ENCODE measurements at regions not wholly inside any gene's neighbourhood (a gene's known extent, or its start where the extent isn't known, plus 50 kb on each side); places are given as distances from the start of the nearest gene placed in this dataset.

DNA sequence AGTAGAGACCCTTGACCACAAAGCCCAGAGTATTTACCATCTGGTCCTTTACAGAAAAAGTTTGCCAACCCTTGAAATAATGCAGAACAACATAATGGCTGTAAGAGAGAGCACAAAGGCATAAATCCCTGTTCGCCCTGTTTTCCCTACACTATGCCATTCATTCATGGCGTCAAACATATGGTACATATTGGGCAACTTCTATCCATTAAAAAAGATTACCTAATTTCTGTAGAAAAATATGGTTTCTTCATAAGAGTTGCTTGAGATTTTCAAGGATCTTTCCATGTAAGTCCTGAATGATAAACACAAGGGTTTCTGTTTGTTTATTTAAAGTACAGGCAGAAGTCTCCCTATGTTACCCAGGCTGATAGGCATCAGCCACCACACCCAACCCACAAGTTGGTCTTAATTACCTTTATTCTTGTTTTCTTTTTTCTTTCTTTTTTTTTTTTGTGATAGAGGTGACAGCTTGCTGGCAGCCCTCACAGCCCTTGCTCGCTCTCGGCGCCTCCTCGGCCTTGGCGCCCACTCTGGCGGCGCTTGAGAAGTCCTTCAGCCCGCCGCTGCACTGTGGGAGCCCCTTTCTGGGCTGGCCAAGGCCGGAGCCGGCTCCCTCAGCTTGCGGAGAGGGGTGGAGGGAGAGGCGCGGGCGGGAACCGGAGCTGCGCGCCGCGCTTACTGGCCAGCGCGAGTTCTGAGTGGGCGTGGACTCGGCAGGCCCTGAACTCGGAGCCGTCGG is 68.3 kb upstream of the NR5A2 start:
- DNase-seq = no peak
- no peaks in the 10 kb centered on the region for H3K4me1 ChIP-seq
- peaks cover 7% of the 10 kb centered on the region for H3K27me3 ChIP-seq
- no peak for TF ChIP-seq CTCF (IDR thresholded peaks at IDR 0.05; ENCODE audit: low read depth, low read length)
- H3K9me3 ChIP-seq = no peaks in the 10 kb centered on the region
- H3K4me3 ChIP-seq (ENCODE audit: low read depth, low read length) = no peak overlapping the region
- H3K36me3 ChIP-seq = no peaks in the 10 kb centered on the region

DNA sequence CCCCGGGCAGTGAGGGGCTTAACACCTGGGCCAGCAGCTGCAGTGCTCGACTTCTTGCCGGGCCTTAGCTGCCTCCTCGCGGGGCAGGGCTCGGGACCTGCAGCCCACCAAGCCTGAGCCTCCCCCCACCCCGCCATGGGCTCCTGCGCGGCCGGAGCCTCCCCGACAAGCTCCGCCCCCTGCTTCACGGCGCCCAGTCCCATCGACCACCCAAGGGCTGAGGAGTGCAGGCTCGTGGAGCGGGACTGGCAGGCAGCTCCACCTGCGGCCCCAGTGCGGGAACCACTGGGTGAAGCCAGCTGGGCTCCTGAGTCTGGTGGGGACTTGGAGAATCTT is 67.8 kb upstream of the NR5A2 start:
- no peak for TF ChIP-seq CTCF (IDR thresholded peaks at IDR 0.05; ENCODE audit: low read depth, low read length)
- no peaks in the 10 kb centered on the region for H3K36me3 ChIP-seq
- no peaks in the 10 kb centered on the region for H3K4me1 ChIP-seq
- H3K27me3 ChIP-seq = peaks cover 7% of the 10 kb centered on the region
- H3K9me3 ChIP-seq = no peaks in the 10 kb centered on the region
- DNase-seq = no peak
- H3K4me3 ChIP-seq (ENCODE audit: low read depth, low read length) = no peak overlapping the region

DNA sequence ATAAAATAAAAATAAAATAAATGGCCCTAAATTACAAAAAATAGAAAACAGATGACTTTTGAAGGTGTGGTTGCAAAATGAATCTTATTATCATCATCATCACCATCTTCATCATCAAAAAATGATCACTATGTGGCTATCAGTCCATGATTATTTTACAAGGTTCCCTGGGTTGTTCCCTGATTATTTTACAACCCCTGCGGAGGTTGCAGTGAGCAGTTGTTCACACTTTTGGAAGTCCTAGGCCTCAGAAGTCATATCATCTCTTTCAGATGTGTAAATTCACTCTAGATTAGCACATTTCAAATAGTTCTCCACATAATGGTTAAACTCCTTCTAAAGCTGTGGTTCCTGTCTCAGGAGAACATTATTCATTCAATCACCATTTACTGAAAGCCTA is 57.4 kb upstream of the NR5A2 start:
- TF ChIP-seq CTCF (IDR thresholded peaks at IDR 0.05; ENCODE audit: low read depth, low read length) = no peak
- H3K36me3 ChIP-seq = no peaks in the 10 kb centered on the region
- no peaks in the 10 kb centered on the region for H3K9me3 ChIP-seq
- H3K4me3 ChIP-seq (ENCODE audit: low read depth, low read length) = no peak overlapping the region
- no peaks in the 10 kb centered on the region for H3K4me1 ChIP-seq
- no peak for DNase-seq
- no peaks in the 10 kb centered on the region for H3K27me3 ChIP-seq

DNA sequence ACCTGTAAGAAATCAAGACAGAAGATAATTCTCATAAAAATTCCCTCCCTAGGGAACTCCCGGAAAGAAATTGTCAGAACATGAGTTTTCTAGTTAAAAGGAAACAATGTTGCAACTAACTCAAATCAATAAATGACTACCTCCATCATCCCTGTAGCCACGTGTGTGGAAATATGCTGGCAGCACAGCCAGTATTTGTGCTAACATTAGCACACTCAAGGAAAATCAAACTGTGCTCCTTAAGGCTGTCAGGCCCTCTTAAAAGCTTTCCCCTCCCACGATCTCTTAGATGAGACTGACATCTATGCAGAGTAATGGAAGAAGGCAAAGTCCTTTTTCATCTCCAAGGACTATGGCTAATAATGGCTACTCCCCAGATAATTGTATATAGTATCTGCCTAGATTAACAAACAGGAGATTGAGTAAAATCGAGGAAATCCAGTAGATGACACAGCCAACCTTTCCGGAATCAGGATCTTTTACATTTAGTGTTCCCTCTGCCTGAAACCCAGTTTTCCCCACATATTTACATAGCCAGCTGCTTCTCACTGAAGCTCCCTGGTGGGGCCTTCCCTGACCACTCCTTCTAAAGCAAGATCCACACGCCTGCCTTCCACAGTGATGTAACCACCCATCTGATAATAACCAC is 50.9 kb upstream of the NR5A2 start:
- H3K9me3 ChIP-seq = no peaks in the 10 kb centered on the region
- no peak overlapping the region for H3K4me3 ChIP-seq (ENCODE audit: low read depth, low read length)
- no peaks in the 10 kb centered on the region; the same call in none of the 2 replicates for H3K27me3 ChIP-seq
- no peaks in the 10 kb centered on the region for H3K36me3 ChIP-seq
- DNase-seq = no peak
- H3K4me1 ChIP-seq = no peaks in the 10 kb centered on the region
- no peak for TF ChIP-seq CTCF (IDR thresholded peaks at IDR 0.05; ENCODE audit: low read depth, low read length)

Data from BE2C (cell line).